Activated CD4-positive, alpha-beta T cell treated with anti-CD3 and anti-CD28 coated beads, Interleukin-2, Interleukin-6, amounts not matched to agents 100 ng/mL and 50 ng/mL, durations not matched to agents 16 hours and 8 hours (primary cell): ENCODE measurements at regions not wholly inside any gene's neighbourhood (a gene's known extent, or its start where the extent isn't known, plus 50 kb on each side); places are given as distances from the start of the nearest gene placed in this dataset.
"Not testable (repeated sequence)": the region's sequence is repeated elsewhere in the genome, so short reads cannot be mapped to it uniquely, and the experiment has no call there.

Experiments used
- DNase-seq: peaks from one replicate; pipeline ENCODE4 v3.0.0-alpha.2; 2020

DNA sequence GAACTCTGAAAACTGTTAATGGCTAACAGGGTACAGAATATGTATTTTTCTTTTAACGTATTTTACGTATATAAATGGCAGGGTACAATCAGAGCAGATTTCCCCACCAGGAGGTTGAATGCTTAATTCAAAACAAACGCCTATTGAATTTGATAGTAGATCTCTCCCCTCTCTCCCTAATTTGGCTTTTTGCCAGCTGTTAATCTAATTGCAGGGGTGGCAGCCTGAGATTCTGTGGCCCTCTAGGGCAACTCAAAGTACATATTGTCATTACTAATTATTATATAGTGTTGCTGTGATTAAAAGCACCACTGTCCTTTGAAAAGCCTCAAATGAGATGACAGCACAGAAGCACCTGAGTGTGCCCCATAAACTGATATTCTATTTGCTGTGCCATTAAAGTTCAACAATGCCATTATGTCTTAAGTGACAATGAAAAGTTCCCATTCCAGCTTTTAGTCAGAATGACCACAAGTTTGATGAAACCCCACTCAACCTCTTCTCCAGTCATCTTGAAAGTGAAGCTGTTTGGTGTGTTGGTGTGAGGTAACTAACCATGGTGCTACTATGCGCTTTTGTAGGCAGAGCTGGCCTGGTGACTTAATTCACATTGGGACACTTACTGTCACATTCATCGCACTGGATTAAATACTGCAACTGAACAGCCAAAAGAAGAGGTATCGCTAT lies 351.4 kb downstream of the KCNRG start:
- peak; percentile 92 for DNase-seq

DNA sequence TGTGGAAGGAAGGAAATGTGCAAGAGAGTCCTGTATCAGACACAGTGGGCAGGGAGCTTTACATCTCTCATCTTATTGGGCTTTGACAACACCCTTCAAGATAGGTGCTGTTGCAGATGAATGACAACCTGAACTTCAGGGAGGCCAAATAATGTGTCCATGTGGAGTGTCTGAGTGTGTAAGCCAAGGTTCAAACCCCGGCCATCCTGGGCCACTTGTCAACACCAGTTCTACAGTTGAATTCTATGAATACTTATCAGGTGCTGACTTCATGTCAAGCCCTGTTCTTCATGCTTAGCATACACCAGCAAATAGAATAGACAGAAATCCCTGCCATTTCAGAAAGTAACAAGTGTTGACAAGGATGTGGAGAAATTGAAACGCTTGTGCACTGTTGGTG lies 354.4 kb downstream of the KCNRG start:
- DNase-seq, result no peak

DNA sequence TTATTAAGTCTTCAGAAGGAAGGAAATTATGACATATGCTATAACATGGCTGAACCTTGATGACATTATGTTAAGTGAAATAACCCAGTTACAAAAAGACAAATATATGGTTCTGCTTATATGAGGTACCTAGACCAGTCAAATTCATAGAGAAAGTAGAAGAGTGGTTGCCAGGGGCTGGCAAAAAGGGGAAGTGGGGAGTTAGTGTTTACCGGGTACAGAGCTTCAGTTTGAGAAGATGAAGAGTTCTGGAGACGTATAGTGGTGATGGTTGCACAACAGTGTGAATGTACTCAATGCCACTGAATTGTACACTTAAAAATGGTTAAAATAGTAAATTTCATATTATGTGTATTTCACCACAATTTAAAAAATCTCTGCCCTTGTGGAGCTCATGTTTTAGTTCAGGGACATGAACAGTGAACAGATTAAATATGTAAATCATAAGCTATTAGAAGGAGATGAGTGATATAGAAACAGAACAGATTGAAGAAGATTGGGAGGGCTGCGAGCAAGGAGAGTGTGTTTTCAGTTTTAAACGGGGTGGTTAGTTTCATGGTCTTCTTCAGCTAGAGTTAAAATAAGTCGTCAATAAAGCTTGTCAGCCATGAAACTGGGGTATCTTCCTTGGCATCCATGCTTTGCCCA lies 355.2 kb downstream of the KCNRG start:
- DNase-seq, result peak; percentile 37

DNA sequence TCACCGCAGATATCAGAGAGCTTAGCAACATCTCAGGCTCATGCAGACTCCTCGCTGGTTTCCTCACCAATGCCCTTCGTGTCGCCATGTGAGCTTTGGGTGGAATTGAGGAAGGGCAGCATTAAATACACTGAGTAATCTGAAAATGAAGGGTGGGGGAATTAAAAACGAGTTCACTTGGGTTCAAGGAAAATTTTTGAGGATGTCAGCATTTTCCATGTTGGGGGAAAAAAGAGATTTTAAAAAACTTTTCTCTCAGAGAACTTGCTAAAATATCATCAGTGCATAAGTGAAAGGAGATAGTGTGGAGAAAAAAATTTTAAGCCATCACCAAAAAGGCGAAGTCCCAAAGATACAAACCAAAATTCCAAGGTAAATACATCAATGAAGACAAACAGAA lies 359.3 kb downstream of the KCNRG start:
- DNase-seq, result no peak

DNA sequence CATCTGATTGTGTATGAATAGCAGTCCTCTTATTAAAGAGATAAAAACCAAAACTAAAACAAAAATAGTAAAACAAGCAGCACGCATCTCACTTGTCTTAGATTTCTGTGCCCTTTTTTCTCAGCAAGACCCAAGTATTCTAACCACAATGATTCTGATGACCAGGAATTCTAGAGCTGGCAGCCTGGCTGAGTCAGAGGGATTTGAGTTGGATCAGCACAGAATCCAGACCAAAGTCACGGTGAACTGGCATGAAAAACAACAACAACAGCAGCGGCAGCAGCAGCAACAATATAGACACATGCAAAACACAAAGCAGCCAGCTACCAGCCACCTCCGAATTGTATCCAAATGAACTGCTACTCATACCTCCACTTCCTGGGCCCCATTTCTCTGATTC lies 360.5 kb downstream of the KCNRG start:
- no peak for DNase-seq

DNA sequence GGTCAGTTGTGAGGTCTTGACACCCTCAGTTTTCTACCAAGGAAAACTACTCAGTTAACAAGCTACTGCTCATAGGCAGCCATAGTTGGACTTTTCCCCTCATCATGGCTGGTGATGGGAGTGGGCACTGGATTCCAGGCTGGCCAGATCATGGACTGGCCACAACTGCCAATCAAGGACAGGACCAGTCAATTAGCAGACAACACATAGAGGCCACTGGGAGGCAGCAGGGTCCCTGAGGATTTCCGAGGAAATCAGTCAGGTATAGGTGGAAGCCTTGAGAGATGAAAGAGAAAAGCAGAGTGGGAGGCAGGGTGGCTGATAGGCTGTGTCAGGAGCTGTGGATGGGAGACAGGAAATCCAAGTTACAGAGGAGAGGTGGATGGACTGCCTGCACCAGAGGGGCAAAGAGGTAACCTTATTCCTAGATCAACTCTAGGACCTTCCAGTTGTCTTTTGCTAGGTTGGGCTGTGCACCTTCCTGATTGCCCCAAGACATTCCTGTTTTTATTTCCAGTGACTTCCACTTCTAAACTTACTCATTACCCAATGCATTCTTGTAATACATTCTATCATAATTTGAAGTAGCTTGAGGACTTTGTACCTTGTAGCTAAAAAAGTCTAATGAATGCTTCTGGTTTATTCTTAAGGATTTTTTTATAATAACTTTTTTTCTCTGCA lies 361.8 kb downstream of the KCNRG start:
- DNase-seq, result no peak

DNA sequence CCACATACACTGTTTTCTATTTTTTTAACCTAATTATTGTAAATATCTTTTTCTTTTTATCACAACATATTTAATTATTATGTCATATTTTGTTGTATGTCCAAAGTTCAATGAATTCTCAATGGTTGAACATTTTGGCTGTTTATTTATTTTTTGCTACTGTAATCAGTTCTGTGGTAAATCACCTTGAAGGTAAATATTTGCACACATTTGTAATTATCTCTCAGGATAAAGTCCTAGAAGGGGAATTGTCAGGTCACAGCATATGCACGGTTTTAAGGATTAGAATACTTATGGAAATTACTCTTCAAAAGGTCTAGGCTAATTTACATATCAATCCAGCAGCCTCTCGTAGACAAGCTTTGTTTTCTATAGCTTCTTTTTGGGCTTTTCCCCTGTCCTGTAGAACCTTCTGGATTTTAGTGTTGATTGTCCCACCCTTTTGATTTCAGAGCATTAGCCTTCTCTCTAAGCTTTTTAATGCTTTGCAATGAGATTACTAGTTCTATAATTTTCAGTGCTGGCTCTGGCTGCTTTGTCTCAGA lies 362.6 kb downstream of the KCNRG start:
- DNase-seq, result no peak

DNA sequence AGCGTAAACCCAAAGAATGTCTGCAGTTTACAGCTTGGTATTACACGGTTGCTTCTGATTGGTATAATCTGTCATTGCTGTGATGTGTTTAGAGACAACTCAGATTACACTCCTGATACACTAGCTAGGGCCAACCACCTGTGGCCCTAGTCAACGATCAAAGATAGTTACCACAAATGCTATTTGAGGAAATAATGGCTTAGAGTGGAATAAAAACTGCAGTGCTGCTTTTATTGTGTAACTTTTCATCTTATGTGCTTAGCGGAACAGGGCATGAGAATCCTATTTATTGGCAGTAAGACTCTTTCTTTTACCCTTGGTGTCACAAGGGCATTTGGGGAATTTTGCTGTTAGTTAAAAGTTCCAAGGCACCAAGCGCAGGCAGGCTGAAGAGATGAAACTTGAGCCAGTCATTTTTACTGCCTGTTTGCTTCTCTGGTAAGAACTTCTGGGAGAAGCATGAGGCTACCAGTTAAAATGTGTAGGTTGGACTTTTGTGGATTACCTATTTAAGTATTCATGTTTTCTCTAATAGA lies 363.3 kb downstream of the KCNRG start:
- DNase-seq, result no peak

DNA sequence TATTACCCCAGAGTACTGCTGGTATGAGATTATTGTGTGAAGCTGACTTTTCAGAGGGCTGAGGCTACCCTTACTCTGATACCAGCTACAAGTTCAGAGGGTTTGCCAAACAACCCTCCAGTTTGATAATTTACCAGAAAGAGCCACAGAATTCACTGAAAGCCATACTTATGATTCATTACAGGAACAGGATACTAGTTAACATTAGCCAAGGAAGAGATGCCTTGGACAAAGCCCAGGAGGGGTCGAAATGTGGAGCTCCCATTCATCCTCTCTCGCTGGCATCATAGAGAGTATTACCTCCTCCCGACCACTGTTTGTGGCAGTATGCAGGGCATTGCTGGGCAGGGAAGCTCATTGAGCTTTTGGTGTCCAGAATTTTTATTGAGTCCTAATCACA lies 364.3 kb downstream of the KCNRG start:
- no peak for DNase-seq

DNA sequence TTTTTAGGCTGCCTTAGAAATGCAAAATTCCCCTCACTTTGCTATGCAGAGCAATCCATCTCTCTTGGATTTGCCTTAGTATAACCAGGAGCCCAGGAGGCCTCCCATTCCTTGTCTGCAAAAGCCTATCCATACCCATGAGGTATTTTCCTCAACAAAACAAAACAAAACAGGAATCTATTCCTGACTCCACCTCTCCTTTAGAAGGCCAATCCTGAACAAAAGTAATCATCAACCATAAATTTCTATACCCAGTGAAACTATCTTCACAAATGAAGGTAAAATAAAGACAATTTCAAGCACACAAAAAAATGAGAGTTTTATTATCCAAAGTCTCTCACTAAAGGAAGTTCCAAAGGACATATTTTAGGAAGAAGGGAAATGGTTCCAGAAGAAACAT lies 365.7 kb downstream of the KCNRG start:
- no peak for DNase-seq

DNA sequence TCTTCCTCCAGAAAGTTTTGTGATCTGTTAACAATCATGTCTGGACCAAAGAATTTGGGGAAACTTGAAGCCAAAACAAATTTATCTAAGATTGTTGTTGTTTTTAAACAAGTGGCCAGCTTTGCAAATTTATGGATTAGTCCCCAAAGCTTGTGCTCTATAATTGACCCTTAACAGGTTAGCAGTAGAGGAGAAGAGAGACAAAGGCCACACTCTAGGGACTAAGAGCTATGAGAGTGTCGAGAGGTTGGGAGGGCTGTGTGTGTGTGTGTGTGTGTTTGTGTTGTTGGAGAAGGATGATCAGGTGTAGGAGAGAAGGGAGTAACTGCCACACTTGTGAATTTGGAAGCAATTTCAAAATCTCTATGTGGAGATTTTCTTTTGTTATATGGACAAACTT lies 367.3 kb downstream of the KCNRG start:
- no peak for DNase-seq

DNA sequence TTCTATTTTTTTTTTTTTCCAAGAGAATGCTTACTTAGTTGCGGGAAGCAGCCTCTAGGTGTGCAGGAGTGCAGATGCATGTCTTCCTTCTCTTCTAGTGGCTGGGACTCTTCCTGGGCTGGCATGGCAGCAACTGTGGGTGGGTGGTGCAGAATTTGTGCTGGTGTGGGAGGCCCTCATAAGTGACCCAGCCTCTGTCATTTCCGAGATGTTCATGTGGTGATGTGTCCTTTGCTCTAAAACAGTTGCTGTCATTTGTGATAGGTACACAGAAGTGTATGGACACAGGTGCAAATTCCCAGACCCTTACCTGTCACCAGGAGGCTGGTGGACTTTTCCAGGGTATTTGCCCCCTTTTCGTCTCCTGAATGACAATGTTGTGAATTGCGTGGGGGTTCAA lies 367.7 kb downstream of the KCNRG start:
- no peak for DNase-seq

DNA sequence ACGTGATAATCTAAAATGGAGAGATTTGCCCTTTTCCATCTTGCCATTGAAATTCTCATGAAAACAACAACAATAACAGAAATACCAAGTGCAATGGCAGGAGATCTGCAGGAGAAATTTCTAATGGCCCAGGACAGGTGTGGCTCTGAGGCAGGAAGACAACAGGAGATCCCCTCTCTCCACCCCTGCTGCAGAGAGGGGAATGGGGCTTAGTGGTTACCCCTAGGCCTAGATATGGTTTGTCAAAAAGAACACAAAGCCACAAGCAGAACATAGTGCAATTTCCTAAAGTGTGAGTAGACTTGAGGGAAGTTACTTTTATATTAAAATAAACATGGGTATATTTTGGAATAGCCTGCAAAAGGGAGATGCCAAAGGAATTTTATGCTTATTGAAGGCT lies 369.5 kb downstream of the KCNRG start:
- no peak for DNase-seq

DNA sequence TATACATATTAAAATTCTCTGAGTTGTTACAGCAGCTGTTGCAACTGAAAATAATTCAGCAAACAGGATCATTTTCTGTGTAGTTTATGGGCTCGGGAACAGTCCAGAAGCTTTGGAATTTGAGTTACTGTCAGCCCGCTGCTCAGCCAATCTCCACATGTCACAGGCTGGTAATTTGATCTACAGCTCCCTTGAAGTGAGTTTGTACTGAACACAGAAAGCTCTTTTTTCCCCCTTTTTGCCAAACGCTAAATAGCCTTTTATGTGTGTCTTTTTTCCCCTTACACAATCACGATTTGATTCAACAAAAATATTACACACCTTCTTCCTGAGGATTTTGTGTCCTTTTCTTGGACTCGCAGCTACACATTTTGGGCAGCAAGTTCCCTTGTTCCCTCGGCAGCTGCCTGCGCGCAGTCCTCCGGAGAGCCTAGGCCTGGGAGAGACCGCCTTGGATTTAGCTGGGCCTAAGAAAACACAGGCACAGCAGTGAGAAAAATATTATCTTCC lies 371.4 kb downstream of the KCNRG start:
- no peak for DNase-seq

DNA sequence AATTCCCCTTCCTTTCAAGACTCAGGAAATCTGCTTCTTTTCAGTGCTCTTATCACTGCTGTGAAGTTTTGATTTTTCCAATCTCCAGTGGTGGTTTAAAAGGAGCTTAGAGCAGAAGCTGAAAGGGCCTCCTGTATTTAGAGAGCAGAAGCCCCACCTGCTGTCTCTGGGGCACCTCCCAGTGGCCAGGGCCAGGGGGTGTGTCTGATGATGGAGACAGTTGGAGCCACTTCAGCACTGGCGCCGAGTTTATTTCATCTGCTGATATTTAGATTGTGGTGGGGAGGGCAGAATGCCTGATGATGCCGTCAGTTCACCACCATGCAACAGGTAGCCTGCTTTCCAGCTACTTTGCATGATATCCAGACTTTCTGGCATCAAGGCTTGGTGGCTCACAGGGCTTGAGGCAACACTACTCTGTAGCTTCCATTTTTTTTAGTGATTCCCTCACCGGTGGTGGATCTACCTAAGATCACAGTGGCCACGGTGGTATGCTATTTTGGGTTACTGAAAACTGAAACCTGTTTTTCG lies 371.9 kb downstream of the KCNRG start:
- peak; percentile 5 for DNase-seq

DNA sequence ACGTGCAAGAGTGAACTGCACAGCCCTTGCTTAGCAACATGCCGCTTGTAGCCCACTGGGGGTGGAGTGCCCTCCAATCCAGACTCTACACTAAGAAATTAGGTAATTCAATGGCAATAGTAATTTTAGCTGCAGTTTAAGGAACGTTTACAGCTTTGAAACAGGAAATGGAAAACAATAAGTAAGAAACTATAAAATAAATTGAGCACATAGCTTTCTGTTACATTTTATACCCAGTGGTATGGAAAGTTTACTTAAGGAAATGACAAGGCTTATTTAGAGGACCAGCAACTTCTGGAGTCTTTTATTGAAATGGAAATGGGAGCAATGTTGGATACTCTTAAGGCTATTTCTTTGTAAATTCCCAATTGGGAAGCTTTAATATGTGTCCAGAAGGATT lies 373.2 kb downstream of the KCNRG start:
- DNase-seq, result no peak

DNA sequence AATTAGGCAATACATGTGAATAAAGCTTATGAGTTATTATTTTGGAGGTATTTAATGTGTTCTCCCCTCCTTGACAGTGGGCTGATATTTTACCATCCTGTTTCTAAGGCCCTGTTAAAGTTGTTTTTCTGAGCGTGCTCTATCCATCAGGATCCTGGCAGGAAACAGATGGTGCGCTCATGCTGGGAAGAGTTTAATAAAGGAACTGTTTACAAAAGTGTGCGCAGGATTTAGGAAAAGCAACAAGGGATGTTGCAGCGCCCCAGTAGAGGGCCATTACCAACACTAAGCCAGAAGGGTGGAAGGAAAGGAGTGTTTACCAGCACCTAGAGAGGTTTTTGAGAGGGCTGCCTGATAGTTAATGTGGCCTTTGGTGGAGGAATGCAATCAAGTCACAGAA lies 374.5 kb downstream of the KCNRG start:
- DNase-seq, result no peak

DNA sequence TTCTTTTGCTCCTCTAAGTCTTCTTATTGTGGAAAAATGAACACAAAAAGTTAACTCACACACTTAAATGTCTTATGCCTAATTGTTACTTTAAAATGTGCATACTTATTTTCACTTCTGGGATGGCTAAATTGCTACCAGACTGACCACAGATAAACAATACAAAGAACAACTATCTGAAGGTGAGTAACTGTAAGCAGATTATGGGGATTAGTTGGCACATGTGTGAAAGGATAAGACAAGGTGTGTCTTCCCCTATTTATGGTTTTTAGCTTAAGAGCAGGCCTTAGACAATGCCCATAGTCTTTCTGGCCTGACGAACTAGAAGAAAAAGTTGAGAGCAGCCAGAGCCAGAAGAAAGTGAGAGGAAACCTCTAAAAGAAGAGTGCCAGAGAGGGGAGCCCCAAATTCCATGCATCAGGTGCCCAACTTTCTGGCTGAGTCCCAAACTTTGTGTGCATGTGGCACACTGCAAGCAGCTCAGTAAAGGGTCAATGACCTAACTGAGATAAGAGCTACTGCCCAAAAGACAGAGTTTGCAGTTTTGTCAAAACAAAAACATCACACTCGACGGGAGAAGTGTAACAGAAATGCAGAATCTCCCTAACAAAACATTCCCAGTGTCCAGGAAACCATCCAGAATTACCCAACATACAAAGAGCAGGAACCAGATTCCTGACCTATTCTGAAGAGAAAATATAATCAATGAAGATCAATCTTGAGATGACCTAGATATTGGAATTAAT lies 375.4 kb downstream of the KCNRG start:
- no peak for DNase-seq

DNA sequence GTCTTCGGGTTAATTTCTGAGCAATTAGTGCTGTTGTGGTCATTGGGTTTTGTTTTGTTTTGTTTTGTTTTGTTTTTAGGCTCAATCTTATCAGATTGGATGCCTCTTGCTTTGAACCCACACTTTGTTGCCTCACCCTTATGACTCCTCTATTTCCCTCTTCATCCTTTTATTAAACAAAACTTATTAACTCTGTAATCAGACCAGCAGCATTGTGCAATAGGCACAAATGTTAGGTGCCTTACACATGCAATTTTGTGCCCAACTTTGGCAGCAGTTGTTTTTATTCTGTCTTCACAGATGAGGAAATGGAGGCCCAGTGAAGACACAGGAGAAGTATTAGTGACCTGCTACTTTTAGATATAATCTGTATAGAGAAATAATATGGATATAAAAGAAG lies 377.7 kb downstream of the KCNRG start:
- no peak for DNase-seq

DNA sequence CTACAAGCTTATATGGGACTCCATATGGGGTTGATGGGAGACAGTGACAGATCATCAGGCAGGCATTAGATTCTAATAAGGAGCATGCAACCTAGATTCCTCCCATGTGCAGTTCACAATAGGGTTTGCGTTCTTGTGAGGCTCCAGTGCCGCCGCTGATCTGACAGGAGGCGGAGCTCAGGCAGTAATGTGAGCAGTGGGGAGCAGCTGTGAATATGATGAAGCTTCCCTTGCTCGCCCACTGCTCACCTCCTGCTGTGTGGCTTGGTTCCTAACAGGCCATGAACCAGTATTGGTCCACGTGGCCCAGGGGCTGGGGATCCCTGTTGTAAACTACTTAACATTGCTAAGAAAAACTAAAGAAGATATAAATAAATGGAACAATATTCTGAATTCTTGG lies 378.4 kb downstream of the KCNRG start:
- DNase-seq, result no peak

DNA sequence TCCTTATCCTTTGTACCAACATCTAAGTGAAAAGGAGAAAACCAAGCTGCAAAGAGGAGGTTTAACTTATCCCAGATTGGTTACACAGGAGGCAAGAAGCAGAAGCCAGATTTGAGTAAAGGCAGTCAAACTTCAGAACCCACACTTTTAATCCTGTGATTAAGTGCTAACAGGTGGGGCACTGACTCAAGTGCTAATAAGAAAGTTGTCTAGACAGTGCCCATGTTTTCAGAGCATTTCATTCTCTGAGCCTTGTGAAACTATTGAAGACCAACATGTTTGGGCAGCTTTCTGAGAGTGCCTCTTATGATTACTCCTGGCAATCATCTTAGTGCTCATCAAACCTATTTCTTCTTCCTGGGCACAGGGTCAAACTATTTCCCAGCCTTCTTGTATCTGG lies 380.8 kb downstream of the KCNRG start:
- DNase-seq, result no peak

DNA sequence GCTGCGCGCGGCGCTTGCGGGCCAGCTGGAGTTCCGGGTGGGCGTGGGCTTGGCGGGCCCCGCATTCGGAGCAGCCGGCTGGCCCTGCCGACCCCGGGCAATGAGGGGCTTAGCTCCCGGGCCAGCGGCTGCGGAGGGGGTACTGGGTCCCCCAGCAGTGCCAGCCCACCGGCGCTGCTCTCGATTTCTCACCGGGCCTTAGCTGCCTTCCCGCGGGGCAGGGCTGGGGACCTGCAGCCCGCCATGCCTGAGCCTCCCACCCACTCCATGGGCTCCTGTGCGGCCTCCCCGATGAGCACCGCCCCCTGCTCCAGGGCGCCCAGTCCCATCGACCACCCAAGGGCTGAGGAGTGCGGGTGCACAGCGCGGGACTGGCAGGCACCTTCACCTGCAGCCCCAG lies 381.4 kb downstream of the KCNRG start:
- not testable (repeated sequence) for DNase-seq
